ENCODE measurements at regions not wholly inside any gene's neighbourhood (a gene's known extent, or its start where the extent isn't known, plus 50 kb on each side); places are given as distances from the start of the nearest gene placed in this dataset.
"Not testable (repeated sequence)": the region's sequence is repeated elsewhere in the genome, so short reads cannot be mapped to it uniquely, and the experiment has no call there.

- no peak for DNase-seq (ENCODE audit: low spot score)
Measured at GRCh38 chr2:111251711-111252110, 131.0 kb downstream of the BCL2L11 start.

GRCh38 chr2:111252436-111252835, 131.7 kb downstream of the BCL2L11 start:
- no peak for DNase-seq (ENCODE audit: low spot score)

GRCh38 chr2:111254916-111255315, 134.2 kb downstream of the BCL2L11 start:
- not testable (repeated sequence) for DNase-seq (ENCODE audit: low spot score)

GRCh38 chr2:111256628-111257027, 135.9 kb downstream of the BCL2L11 start:
- DNase-seq (ENCODE audit: low spot score) = not testable (repeated sequence)

GRCh38 chr2:111257607-111258006, 136.9 kb downstream of the BCL2L11 start:
- DNase-seq (ENCODE audit: low spot score) = not testable (repeated sequence)

- DNase-seq (ENCODE audit: low spot score) = not testable (repeated sequence)
Measured at GRCh38 chr2:111258318-111258717, 137.6 kb downstream of the BCL2L11 start.

GRCh38 chr2:111262627-111263379, 142.1 kb downstream of the BCL2L11 start:
- DNase-seq (ENCODE audit: low spot score) = not testable (repeated sequence)

- not testable (repeated sequence) for DNase-seq (ENCODE audit: low spot score)
Measured at GRCh38 chr2:111263380-111264017, 142.8 kb downstream of the BCL2L11 start.

GRCh38 chr2:111264956-111265355, 144.2 kb downstream of the BCL2L11 start:
- DNase-seq (ENCODE audit: low spot score) = not testable (repeated sequence)

- not testable (repeated sequence) for DNase-seq (ENCODE audit: low spot score)
Measured at GRCh38 chr2:111266556-111266955, 145.8 kb downstream of the BCL2L11 start.

GRCh38 chr2:111267038-111267437, 146.3 kb downstream of the BCL2L11 start:
- DNase-seq (ENCODE audit: low spot score) = peak; percentile 70

- not testable (repeated sequence) for DNase-seq (ENCODE audit: low spot score)
Measured at GRCh38 chr2:111269761-111270323, 149.1 kb downstream of the BCL2L11 start.

- DNase-seq (ENCODE audit: low spot score) = not testable (repeated sequence)
Measured at GRCh38 chr2:111270569-111270968, 149.9 kb downstream of the BCL2L11 start.

GRCh38 chr2:111271647-111272304, 151.1 kb downstream of the BCL2L11 start:
- not testable (repeated sequence) for DNase-seq (ENCODE audit: low spot score)

- not testable (repeated sequence) for DNase-seq (ENCODE audit: low spot score)
Measured at GRCh38 chr2:111273007-111273406, 152.3 kb downstream of the BCL2L11 start.

GRCh38 chr2:111275047-111275853, 154.5 kb downstream of the BCL2L11 start:
- DNase-seq (ENCODE audit: low spot score) = not testable (repeated sequence)

- DNase-seq (ENCODE audit: low spot score) = not testable (repeated sequence)
Measured at GRCh38 chr2:111275854-111276171, 155.1 kb downstream of the BCL2L11 start.

GRCh38 chr2:111278133-111278532, 157.4 kb downstream of the BCL2L11 start:
- not testable (repeated sequence) for DNase-seq (ENCODE audit: low spot score)

GRCh38 chr2:111280709-111281286, 160.1 kb downstream of the BCL2L11 start:
- DNase-seq (ENCODE audit: low spot score) = not testable (repeated sequence)

- not testable (repeated sequence) for DNase-seq (ENCODE audit: low spot score)
Measured at GRCh38 chr2:111282162-111282561, 161.4 kb downstream of the BCL2L11 start.
